Sciatic nerve (tissue), 2 donors: ENCODE measurements at regions not wholly inside any gene's neighbourhood (a gene's known extent, or its start where the extent isn't known, plus 50 kb on each side); places are given as distances from the start of the nearest gene placed in this dataset.
"Not testable (repeated sequence)": the region's sequence is repeated elsewhere in the genome, so short reads cannot be mapped to it uniquely, and the experiment has no call there.

Experiments
- ATAC-seq: fragments of 200-7000 bp; cut with Tn5 transposase; one replicate; pipeline ENCODE4 v1.9.1; 2020; ENCODE audit warnings: mild to moderate bottlenecking, moderate library complexity
- DNase-seq: peaks from one replicate; pipeline ENCODE4 v3.0.0-alpha.2; 2020; ENCODE audit warnings: low spot score
- intact Hi-C: fragments of 100-400 bp; cut with DNase I; formaldehyde crosslinking; loops from one replicate; pipeline ENCODE4 v1.14.2; 2022
- donor health status: DM: no; HTN: no; CAD: no.
- donor health status: DM: no; HTN: no; CAD: no.

- DNase-seq = no peak
- peak; percentile 32 for ATAC-seq
- intact Hi-C loops = no loop called here
Observed at GRCh38 chr7:14988941-14989340, 86.4 kb upstream of the DGKB start.

GRCh38 chr7:14978687-14979086, 76.1 kb upstream of the DGKB start:
- DNase-seq (no peak), ATAC-seq (no peak)
- intact Hi-C loops = no loop called here

- ATAC-seq (no peak), DNase-seq (no peak)
- intact Hi-C loops = no loop called here
Observed at GRCh38 chr7:14974688-14975087, 72.1 kb upstream of the DGKB start.

- no peak for DNase-seq
- intact Hi-C loops = no loop called here
Observed at GRCh38 chr7:14973712-14974428, 71.3 kb upstream of the DGKB start.

GRCh38 chr7:14971678-14972077, 69.1 kb upstream of the DGKB start:
- DNase-seq, ATAC-seq, intact Hi-C loops: not testable (repeated sequence)

More at GRCh38 chr7:14973712-14974428, 71.3 kb upstream of the DGKB start:
- ATAC-seq = no peak

GRCh38 chr7:14967376-14967775, 64.8 kb upstream of the DGKB start:
- DNase-seq, ATAC-seq, intact Hi-C loops: not testable (repeated sequence)

- ATAC-seq (no peak), DNase-seq (no peak)
- intact Hi-C loops = no loop called here
Observed at GRCh38 chr7:14962778-14963177, 60.2 kb upstream of the DGKB start.

- intact Hi-C loops = no loop called here
- DNase-seq (no peak), ATAC-seq (no peak)
Observed at GRCh38 chr7:14960721-14961120, 58.2 kb upstream of the DGKB start.

GRCh38 chr7:14959339-14959738, 56.8 kb upstream of the DGKB start:
- intact Hi-C loops = no loop called here
- DNase-seq (no peak), ATAC-seq (no peak)

GRCh38 chr7:14954035-14954434, 51.5 kb upstream of the DGKB start:
- intact Hi-C loops = no loop called here
- DNase-seq (no peak), ATAC-seq (no peak)
